C4-2B (cell line): ENCODE measurements at regions not wholly inside any gene's neighbourhood (a gene's known extent, or its start where the extent isn't known, plus 50 kb on each side); places are given as distances from the start of the nearest gene placed in this dataset.

Source experiments
- CTCF ChIP-seq: fragments of 450-650 bp; conservative IDR thresholded peaks from 2 replicates; pipeline ENCODE4 v1.5.1; 2017; ENCODE audit warnings: mild to moderate bottlenecking
- ZFX ChIP-seq: fragments of 450-650 bp; IDR thresholded peaks from 2 replicates; pipeline ENCODE4 v1.6.1; 2017

GRCh38 chr17:72515291-72516065 is 394.7 kb downstream of the SOX9 start:
- TF ChIP-seq CTCF (no peak), ZFX (no peak)
